Lower lobe of right lung (tissue), 2 donors: ENCODE measurements at regions not wholly inside any gene's neighbourhood (a gene's known extent, or its start where the extent isn't known, plus 50 kb on each side); places are given as distances from the start of the nearest gene placed in this dataset.

Experiments used
- ATAC-seq, 2 donors: fragments of 200-7000 bp; cut with Tn5 transposase; one replicate each; pipeline ENCODE4 v1.9.1; 2020 to 2022; ENCODE audit warnings: mild to moderate bottlenecking in 2 of 2, moderate library complexity in 2 of 2
- DNase-seq: peaks from one replicate; pipeline ENCODE4 v3.0.0-alpha.2; 2020
- H3K27ac ChIP-seq: fragments of 200-600 bp; one replicate; pipeline ENCODE4 v1.8.0; 2022
- H3K27me3 ChIP-seq: fragments of 200-600 bp; one replicate; pipeline ENCODE4 v1.8.0; 2022; ENCODE audit warnings: low read depth
- H3K36me3 ChIP-seq: fragments of 200-600 bp; one replicate; pipeline ENCODE4 v1.8.0; 2022; ENCODE audit warnings: mild to moderate bottlenecking
- H3K4me1 ChIP-seq: fragments of 200-600 bp; one replicate; pipeline ENCODE4 v1.8.0; 2022
- H3K4me3 ChIP-seq: fragments of 200-600 bp; one replicate; pipeline ENCODE4 v1.8.0; 2022; ENCODE audit warnings: mild to moderate bottlenecking
- H3K9me3 ChIP-seq: fragments of 200-600 bp; one replicate; pipeline ENCODE4 v1.8.0; 2022
- CTCF ChIP-seq: fragments of 200-600 bp; IDR thresholded peaks from one replicate; pipeline ENCODE4 v1.8.0; 2022; ENCODE audit warnings: antibody characterized with exemption, mild to moderate bottlenecking
- intact Hi-C: fragments of 100-400 bp; cut with DNase I; formaldehyde crosslinking; loops from one replicate; pipeline ENCODE4 v1.11.0; 2022
- donor health status: DM: no; HTN: yes; CAD: no; lungs with severe emphysema.

DNA sequence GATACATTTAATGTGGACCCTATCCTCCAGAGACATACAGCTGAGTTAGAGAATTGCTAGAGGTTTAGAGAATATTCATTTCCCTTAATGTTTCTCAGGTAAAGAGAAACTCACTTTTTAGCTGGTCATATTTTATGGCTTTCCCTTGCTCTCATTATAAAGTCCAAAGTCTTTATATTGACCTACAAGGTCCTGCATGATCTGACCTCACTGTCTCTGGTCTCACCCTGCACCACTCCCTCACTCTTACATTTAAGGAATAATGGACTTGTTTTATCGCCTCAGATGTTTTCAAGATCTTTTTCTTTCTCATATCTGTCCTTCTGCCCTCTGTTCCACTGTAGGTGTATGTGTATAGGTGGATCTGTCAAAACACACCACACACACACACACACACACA, 597.3 kb downstream of the PLCL1 start:
- intact Hi-C loops = no loop called here
- Histone ChIP-seq H3K36me3 (no peaks in the 10 kb centered on the region), H3K27me3 (no peaks in the 10 kb centered on the region), H3K4me3 (no peak overlapping the region), H3K4me1 (no peaks in the 10 kb centered on the region), H3K9me3 (no peaks in the 10 kb centered on the region), H3K27ac (no peak overlapping the region)
- no peak for ATAC-seq
- no peak for TF ChIP-seq CTCF
- no peak for DNase-seq

DNA sequence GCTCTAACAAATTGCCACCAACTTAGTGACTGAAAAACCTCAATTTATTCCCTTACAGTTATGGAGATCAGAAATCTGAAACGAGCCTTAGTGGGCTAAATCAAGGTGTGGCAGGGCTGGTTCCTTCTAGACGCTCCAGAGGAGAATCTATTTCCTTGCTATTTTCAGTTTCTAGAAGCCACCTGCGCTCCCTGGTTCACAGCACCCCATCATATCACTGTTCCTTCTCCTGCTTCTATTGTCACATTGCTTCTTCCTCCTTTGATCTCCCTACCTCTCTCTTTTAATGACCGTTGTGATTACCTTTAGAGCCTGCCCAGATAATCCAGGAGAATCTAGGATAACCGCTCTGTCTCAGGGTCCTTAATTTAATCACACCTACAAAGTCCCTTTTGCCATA, 596.6 kb downstream of the PLCL1 start:
- Histone ChIP-seq H3K4me1 (no peaks in the 10 kb centered on the region), H3K9me3 (no peaks in the 10 kb centered on the region), H3K36me3 (no peaks in the 10 kb centered on the region), H3K27me3 (no peaks in the 10 kb centered on the region), H3K27ac (no peak overlapping the region), H3K4me3 (no peak overlapping the region)
- intact Hi-C loops = no loop called here
- ATAC-seq (no peak), DNase-seq (no peak)
- no peak for TF ChIP-seq CTCF

- TF ChIP-seq CTCF = no peak
Observed at GRCh38 chr2:198394208-198394607, 589.8 kb downstream of the PLCL1 start.

GRCh38 chr2:198390670-198391069, 586.3 kb downstream of the PLCL1 start:
- Histone ChIP-seq H3K9me3 (no peaks in the 10 kb centered on the region), H3K27me3 (no peaks in the 10 kb centered on the region), H3K4me1 (no peaks in the 10 kb centered on the region), H3K27ac (no peak overlapping the region), H3K4me3 (no peak overlapping the region), H3K36me3 (no peaks in the 10 kb centered on the region)
- no peak for DNase-seq
- intact Hi-C loops = no loop called here
- no peak for TF ChIP-seq CTCF
- no peak for ATAC-seq

More at GRCh38 chr2:198394208-198394607, 589.8 kb downstream of the PLCL1 start:
- no peak overlapping the region for H3K27ac ChIP-seq
- intact Hi-C loops = no loop called here
- no peaks in the 10 kb centered on the region for H3K27me3 ChIP-seq
- no peaks in the 10 kb centered on the region for H3K4me1 ChIP-seq
- no peak for ATAC-seq
- no peaks in the 10 kb centered on the region for H3K9me3 ChIP-seq
- no peak overlapping the region for H3K4me3 ChIP-seq
- no peak for DNase-seq
- H3K36me3 ChIP-seq = no peaks in the 10 kb centered on the region

DNA sequence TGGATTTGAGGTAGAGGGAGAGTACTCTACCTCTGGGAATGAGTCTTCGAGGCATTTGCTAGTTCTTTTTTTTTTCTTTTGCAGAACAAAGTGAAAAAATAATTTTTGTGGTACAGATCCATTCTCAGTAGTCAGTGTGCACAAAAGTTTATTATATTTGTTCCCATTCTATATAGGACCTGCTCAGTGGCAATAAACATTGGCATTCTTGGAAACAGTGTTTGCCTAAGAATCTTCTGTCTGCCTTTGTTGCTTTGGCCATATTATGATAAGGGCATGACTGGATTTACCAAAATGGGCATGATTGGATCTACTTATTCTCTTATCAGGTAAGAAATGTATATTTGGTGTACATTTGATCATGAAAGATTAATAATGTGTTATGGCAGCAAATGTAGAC, 583.3 kb downstream of the PLCL1 start:
- Histone ChIP-seq H3K4me3 (no peak overlapping the region), H3K4me1 (no peaks in the 10 kb centered on the region), H3K27ac (no peak overlapping the region), H3K27me3 (no peaks in the 10 kb centered on the region), H3K9me3 (no peaks in the 10 kb centered on the region), H3K36me3 (no peaks in the 10 kb centered on the region)
- DNase-seq = no peak
- intact Hi-C loops = no loop called here
- ATAC-seq = no peak
- no peak for TF ChIP-seq CTCF

DNA sequence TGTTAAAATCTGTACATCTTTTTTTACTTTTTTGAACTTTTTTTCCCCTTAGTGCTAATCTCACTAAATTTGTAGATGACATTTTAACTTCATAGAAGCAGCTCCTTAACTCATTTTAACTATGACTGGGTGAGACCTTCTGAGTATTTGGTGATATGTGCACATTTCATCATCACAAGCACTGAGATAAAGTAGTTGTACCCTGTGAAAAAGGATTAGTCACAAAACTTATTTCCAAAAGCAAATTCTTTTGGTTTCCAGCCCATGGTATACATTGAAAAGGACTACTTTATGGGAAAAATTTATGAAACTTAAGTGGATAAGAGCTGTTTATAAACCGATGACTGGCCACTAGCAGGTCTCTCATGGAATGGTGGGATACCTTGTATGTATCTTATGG, 581.5 kb downstream of the PLCL1 start:
- intact Hi-C loops = no loop called here
- H3K27me3 ChIP-seq = no peaks in the 10 kb centered on the region
- no peaks in the 10 kb centered on the region for H3K4me1 ChIP-seq
- no peak overlapping the region for H3K27ac ChIP-seq
- no peaks in the 10 kb centered on the region for H3K36me3 ChIP-seq
- H3K9me3 ChIP-seq = no peaks in the 10 kb centered on the region
- ATAC-seq = no peak
- TF ChIP-seq CTCF = no peak
- DNase-seq = no peak
- no peak overlapping the region for H3K4me3 ChIP-seq
